ENCODE measurements at regions not wholly inside any gene's neighbourhood (a gene's known extent, or its start where the extent isn't known, plus 50 kb on each side); places are given as distances from the start of the nearest gene placed in this dataset.
A peak's percentile ranks its signal among the peaks of the same experiment; 100 is the strongest.

- no peak overlapping the region for H3K27ac ChIP-seq
- TF ChIP-seq, protein P1, sequence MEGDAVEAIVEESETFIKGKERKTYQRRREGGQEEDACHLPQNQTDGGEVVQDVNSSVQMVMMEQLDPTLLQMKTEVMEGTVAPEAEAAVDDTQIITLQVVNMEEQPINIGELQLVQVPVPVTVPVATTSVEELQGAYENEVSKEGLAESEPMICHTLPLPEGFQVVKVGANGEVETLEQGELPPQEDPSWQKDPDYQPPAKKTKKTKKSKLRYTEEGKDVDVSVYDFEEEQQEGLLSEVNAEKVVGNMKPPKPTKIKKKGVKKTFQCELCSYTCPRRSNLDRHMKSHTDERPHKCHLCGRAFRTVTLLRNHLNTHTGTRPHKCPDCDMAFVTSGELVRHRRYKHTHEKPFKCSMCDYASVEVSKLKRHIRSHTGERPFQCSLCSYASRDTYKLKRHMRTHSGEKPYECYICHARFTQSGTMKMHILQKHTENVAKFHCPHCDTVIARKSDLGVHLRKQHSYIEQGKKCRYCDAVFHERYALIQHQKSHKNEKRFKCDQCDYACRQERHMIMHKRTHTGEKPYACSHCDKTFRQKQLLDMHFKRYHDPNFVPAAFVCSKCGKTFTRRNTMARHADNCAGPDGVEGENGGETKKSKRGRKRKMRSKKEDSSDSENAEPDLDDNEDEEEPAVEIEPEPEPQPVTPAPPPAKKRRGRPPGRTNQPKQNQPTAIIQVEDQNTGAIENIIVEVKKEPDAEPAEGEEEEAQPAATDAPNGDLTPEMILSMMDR (IDR thresholded peaks at IDR 0.05): no peak
- TF ChIP-seq ZFX (IDR thresholded peaks at IDR 0.05; ENCODE audit: borderline replicate concordance): no peak
These were observed 659.8 kb upstream of the DIPK2B start for GRCh38 chrX:45860450-45860849.

- no peak for TF ChIP-seq ZFX (IDR thresholded peaks at IDR 0.05; ENCODE audit: borderline replicate concordance)
- TF ChIP-seq, protein P1 (IDR thresholded peaks at IDR 0.05): no peak
- no peak overlapping the region for H3K27ac ChIP-seq
These were observed 658.7 kb upstream of the DIPK2B start for GRCh38 chrX:45859407-45859806.

DNA sequence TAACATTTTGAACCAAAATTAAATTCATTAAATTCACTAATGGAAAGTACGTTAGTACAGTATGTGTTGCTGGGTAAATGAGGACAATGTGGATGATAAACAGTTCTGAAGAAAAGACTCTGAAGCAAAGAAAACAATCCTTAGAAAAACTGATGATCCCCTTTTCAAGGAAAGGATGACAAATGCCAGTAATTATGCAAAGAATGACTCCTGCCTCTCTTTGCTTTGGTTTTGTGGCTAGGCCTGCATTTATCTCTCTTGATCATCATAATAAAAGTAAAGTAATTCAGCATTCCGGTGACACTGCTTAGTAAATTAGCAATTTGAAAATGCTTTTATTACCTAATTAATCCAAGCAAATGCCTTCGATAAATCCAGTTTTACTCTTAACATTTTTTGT lies 652.2 kb upstream of the DIPK2B start:
- H3K27ac ChIP-seq: no peak overlapping the region
- TF ChIP-seq, protein P1 (IDR thresholded peaks at IDR 0.05): no peak
- TF ChIP-seq ZFX (IDR thresholded peaks at IDR 0.05; ENCODE audit: borderline replicate concordance): no peak

DNA sequence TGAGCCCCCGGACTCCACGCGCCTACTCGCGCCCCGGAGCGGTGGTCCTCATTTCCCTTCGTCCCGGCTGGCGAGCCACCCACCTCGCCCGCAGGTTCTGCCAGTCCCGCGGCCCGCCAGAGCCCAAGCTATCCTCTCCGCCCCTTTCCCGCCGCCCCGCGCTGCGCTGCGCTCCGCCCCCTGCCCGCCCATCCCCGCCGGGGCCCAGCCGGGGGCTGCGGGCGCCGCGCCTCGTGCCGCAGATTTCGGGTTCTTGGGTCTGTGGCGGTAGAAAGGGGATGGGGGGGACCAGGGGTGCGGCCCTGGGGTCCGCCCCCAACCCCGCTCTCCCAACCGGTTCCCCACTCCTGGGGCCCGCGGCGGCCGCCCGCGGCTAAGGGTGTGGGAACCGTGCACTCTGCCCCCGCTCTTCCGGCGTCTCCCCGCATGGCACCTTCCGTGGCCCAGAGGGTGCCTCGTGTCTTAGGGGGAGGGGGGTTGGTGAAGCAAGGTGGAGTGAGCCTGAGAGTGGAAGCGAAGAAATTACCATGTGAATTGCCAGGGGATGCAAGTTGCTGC lies 650.8 kb upstream of the DIPK2B start:
- no peak overlapping the region for H3K27ac ChIP-seq
- no peak for TF ChIP-seq ZFX (IDR thresholded peaks at IDR 0.05; ENCODE audit: borderline replicate concordance)
- TF ChIP-seq, protein P1 (IDR thresholded peaks at IDR 0.05): no peak

GRCh38 chrX:45850775-45851433 lies 650.2 kb upstream of the DIPK2B start:
- no peak overlapping the region for H3K27ac ChIP-seq

DNA sequence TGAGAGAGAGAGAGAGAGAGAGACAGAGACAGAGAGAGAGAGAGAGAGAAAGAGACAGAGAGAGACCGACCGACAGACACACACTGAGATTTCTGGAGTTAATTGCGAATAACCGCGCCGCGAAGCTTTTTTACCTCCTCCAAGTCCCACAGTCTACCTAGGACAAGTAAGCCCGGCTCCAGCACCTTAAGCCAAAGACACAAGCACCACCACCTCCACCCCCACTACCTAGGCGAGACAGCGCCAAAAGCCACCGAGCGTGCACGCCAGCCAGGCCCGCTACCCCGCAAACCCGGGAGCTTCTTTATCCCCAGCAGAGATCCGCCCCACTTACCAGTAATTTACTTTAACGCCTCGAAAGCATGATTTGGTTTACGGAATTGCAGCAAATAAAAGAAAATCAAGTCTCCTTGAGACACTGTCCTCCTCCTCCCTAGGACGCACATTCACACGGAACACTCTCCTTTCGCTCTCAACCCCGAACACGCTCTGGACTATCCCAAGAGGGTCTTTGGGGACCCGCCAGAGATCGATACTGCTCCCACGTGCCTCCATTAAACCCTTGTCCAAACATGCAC lies 649.6 kb upstream of the DIPK2B start:
- H3K27ac ChIP-seq: no peak overlapping the region
- TF ChIP-seq ZFX (IDR thresholded peaks at IDR 0.05; ENCODE audit: borderline replicate concordance): no peak
- TF ChIP-seq, protein P1 (IDR thresholded peaks at IDR 0.05): no peak

More at GRCh38 chrX:45850775-45851433, 650.2 kb upstream of the DIPK2B start:
- TF ChIP-seq ZFX (IDR thresholded peaks at IDR 0.05; ENCODE audit: borderline replicate concordance): no peak

DNA sequence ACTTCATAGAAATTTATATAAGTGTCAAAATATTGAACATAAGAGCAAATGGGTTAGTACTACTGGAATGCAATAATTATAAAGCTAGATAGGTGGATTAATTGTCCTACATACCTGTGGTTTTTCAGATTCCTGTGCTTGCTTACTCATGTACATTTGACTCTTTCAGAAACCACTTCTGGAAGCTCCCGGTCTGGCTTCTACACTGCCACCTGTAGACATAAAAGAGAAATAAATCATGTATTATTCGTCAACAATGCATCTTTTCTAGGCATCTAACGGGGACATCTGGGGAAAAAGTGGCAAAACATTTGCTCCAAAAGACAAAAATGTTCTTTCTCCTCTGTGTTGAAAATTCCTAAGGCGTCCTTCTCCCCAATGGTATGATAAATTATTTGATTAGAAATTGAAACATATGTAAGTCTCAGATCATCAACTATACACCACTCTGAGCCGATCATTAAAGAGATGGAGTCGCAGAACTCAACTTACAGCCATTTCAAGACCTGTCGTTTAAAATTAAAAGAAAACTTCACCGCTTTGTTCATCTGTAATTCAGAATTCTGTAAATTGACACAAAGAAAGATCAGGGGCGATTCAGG lies 648.7 kb upstream of the DIPK2B start:
- H3K27ac ChIP-seq: no peak overlapping the region
- no peak for TF ChIP-seq ZFX (IDR thresholded peaks at IDR 0.05; ENCODE audit: borderline replicate concordance)
- TF ChIP-seq, protein P1 (IDR thresholded peaks at IDR 0.05): peak; percentile 46
